Thoracic aorta (tissue), 2 donors: ENCODE measurements at regions not wholly inside any gene's neighbourhood (a gene's known extent, or its start where the extent isn't known, plus 50 kb on each side); places are given as distances from the start of the nearest gene placed in this dataset.

ENCODE experiments used
- ATAC-seq: fragments of 150-250 bp; one replicate; pipeline ENCODE4 v1.8.0; 2017; ENCODE audit warnings: low read depth; ENCODE audit not compliant: insufficient number of reproducible peaks, low FRiP score
- DNase-seq: peaks from one replicate; pipeline ENCODE4 v3.0.0-alpha.2; 2020; ENCODE audit warnings: low spot score
- H3K27ac ChIP-seq, 2 donors: fragments of 200-600 bp; sonication (generic); 1 replicate in 1 of 2; 2 replicates in 1 of 2; pipeline ENCODE4 v1.5.1; 2016; ENCODE audit warnings: mild to moderate bottlenecking in 2 of 2, moderate library complexity in 2 of 2
- H3K27me3 ChIP-seq: fragments of 200-600 bp; sonication (generic); replicated peaks from 2 replicates; pipeline ENCODE4 v1.6.0; 2016; ENCODE audit warnings: mild to moderate bottlenecking; ENCODE audit not compliant: insufficient read depth
- H3K36me3 ChIP-seq: fragments of 200-600 bp; sonication (generic); one replicate; pipeline ENCODE4 v1.5.1; 2016
- H3K4me1 ChIP-seq, 2 donors: fragments of 200-600 bp; sonication (generic); 1 replicate in 1 of 2; 2 replicates in 1 of 2; pipeline versions ENCODE4 v1.5.1 to v1.6.0; 2016; ENCODE audit warnings: low read depth in 2 of 2, mild to moderate bottlenecking in 1 of 2; ENCODE audit not compliant: control insufficient read depth in 1 of 2
- H3K4me3 ChIP-seq: fragments of 200-600 bp; sonication (generic); 2 replicates; pipeline ENCODE4 v1.5.1; 2016; ENCODE audit warnings: mild to moderate bottlenecking
- H3K9me3 ChIP-seq: fragments of 200-600 bp; sonication (generic); 2 replicates; pipeline ENCODE4 v1.5.1; 2016
- CTCF ChIP-seq: fragments of 200-600 bp; sonication (generic); IDR thresholded peaks from one replicate; pipeline ENCODE4 v1.5.1; 2019; ENCODE audit warnings: antibody characterized with exemption

GRCh38 chr6:147756891-147757290 lies 248.4 kb downstream of the SAMD5 start:
- DNase-seq (no peak), ATAC-seq (no peak)
- TF ChIP-seq CTCF: no peak
- H3K9me3 ChIP-seq: peaks cover 6% of the 10 kb centered on the region
- H3K27ac ChIP-seq: no peak overlapping the region
- H3K36me3 ChIP-seq: no peaks in the 10 kb centered on the region
- peaks cover 0 to 6% of the 10 kb centered on the region in 2 donors for H3K4me1 ChIP-seq
- H3K27me3 ChIP-seq: no peaks in the 10 kb centered on the region
- H3K4me3 ChIP-seq: no peak overlapping the region

- Histone ChIP-seq H3K27me3 (no peaks in the 10 kb centered on the region), H3K27ac (no peak overlapping the region), H3K4me3 (no peak overlapping the region), H3K9me3 (peaks cover 6% of the 10 kb centered on the region), H3K4me1 (peaks cover 0 to 6% of the 10 kb centered on the region in 2 donors), H3K36me3 (no peaks in the 10 kb centered on the region)
- TF ChIP-seq CTCF: no peak
- DNase-seq (no peak), ATAC-seq (no peak)
These were observed 248.8 kb downstream of the SAMD5 start for GRCh38 chr6:147757291-147757690.

GRCh38 chr6:147758303-147758702 lies 249.8 kb downstream of the SAMD5 start:
- peaks cover 6% of the 10 kb centered on the region for H3K9me3 ChIP-seq
- no peak overlapping the region for H3K4me3 ChIP-seq
- TF ChIP-seq CTCF: no peak
- ATAC-seq (no peak), DNase-seq (no peak)
- H3K4me1 ChIP-seq: peaks cover 0 to 6% of the 10 kb centered on the region in 2 donors
- no peak overlapping the region for H3K27ac ChIP-seq
- no peaks in the 10 kb centered on the region for H3K27me3 ChIP-seq
- H3K36me3 ChIP-seq: no peaks in the 10 kb centered on the region

- no peak overlapping the region for H3K27ac ChIP-seq
- H3K4me1 ChIP-seq: peaks cover 0 to 6% of the 10 kb centered on the region in 2 donors
- H3K36me3 ChIP-seq: no peaks in the 10 kb centered on the region
- no peak overlapping the region for H3K4me3 ChIP-seq
- ATAC-seq (no peak), DNase-seq (no peak)
- H3K9me3 ChIP-seq: peaks cover 6% of the 10 kb centered on the region
- no peak for TF ChIP-seq CTCF
- no peaks in the 10 kb centered on the region for H3K27me3 ChIP-seq
These were observed 250.6 kb downstream of the SAMD5 start for GRCh38 chr6:147759093-147759492.

- no peak for DNase-seq
These were observed 251.0 kb downstream of the SAMD5 start for GRCh38 chr6:147759536-147759935.

More at GRCh38 chr6:147759536-147759935, 251.0 kb downstream of the SAMD5 start:
- peaks cover 5% of the 10 kb centered on the region for H3K9me3 ChIP-seq
- no peaks in the 10 kb centered on the region for H3K27me3 ChIP-seq
- no peak for ATAC-seq
- peaks cover 0 to 6% of the 10 kb centered on the region in 2 donors for H3K4me1 ChIP-seq
- H3K4me3 ChIP-seq: no peak overlapping the region
- no peaks in the 10 kb centered on the region for H3K36me3 ChIP-seq
- TF ChIP-seq CTCF: no peak
- no peak overlapping the region for H3K27ac ChIP-seq
